ENCODE measurements at regions not wholly inside any gene's neighbourhood (a gene's known extent, or its start where the extent isn't known, plus 50 kb on each side); places are given as distances from the start of the nearest gene placed in this dataset.

DNA sequence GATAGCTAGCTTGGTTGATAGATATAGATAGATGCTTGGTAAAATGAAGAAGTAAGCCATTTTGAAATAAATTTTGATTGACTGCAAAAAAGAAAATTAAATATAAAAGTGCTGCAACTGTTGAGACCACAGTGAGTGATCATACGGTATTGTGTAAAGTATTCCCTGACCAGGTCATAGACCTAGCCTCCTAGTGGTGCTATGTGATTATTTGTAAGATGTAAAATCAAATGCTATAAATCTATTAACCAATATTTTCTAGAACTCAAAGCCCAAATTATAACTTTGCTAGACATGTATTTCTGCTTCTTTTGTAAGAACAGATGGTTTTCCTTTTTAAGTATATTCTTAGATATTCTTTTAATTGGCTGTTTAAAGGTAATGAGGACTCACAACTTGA lies 480.2 kb upstream of the PTPRD start:
- Histone ChIP-seq H3K27ac (no peak overlapping the region), H3K4me3 (no peak overlapping the region), H3K4me1 (no peaks in the 10 kb centered on the region), H3K36me3 (no peaks in the 10 kb centered on the region), H3K27me3 (no peaks in the 10 kb centered on the region), H3K9me3 (no peaks in the 10 kb centered on the region)
- DNase-seq, result no peak
- TF ChIP-seq, protein P1, sequence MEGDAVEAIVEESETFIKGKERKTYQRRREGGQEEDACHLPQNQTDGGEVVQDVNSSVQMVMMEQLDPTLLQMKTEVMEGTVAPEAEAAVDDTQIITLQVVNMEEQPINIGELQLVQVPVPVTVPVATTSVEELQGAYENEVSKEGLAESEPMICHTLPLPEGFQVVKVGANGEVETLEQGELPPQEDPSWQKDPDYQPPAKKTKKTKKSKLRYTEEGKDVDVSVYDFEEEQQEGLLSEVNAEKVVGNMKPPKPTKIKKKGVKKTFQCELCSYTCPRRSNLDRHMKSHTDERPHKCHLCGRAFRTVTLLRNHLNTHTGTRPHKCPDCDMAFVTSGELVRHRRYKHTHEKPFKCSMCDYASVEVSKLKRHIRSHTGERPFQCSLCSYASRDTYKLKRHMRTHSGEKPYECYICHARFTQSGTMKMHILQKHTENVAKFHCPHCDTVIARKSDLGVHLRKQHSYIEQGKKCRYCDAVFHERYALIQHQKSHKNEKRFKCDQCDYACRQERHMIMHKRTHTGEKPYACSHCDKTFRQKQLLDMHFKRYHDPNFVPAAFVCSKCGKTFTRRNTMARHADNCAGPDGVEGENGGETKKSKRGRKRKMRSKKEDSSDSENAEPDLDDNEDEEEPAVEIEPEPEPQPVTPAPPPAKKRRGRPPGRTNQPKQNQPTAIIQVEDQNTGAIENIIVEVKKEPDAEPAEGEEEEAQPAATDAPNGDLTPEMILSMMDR (IDR thresholded peaks at IDR 0.05), result no peak
- intact Hi-C loops (cut with DNase I; ENCODE audit: low total_unique reads), result no loop called here

DNA sequence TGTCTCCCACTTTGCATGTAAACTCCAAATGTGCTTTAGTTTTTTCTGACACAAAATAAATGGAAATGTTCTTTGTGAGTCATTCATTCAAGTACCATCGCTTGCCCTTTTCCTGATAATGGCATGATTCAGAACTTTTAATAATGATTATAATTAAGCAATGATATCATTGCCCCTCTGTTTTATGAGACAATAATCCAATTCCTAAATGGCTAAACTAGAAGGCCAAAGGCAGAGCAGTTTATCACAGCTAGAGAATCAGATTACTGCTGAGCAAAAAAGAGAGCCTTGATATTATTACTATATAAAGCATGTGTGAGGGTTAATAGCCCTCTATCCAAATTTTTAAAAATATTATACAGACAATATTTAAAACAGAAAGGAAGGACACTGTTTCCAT lies 484.2 kb upstream of the PTPRD start:
- H3K36me3 ChIP-seq, result no peaks in the 10 kb centered on the region
- TF ChIP-seq, protein P1 (IDR thresholded peaks at IDR 0.05), result no peak
- no peak overlapping the region for H3K27ac ChIP-seq
- no peak overlapping the region for H3K4me3 ChIP-seq
- H3K27me3 ChIP-seq, result no peaks in the 10 kb centered on the region
- no peak for DNase-seq
- H3K4me1 ChIP-seq, result no peaks in the 10 kb centered on the region
- H3K9me3 ChIP-seq, result no peaks in the 10 kb centered on the region
- intact Hi-C loops (cut with DNase I; ENCODE audit: low total_unique reads), result no loop called here

DNA sequence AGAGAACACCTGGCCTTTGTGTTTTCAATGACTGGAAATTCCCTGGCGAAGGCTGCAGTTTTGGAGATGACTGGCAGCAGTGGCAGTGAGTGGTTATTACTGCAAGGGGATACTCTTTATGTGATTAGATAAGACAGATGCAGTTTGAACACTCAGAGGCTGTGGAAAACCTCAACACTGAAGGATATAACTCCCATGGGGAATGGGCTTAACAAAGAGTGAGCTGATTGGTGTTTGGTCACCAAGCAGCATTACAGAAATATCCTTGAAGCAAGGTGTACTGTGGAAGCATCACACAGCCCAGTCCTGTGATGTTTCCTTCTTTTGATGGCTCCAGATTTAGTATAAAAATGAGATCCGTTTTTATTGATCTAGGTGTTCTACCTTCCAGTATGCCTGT lies 490.7 kb upstream of the PTPRD start:
- DNase-seq, result no peak
- intact Hi-C loops (cut with DNase I; ENCODE audit: low total_unique reads), result no loop called here
- H3K27me3 ChIP-seq, result no peaks in the 10 kb centered on the region
- H3K27ac ChIP-seq, result no peak overlapping the region
- no peaks in the 10 kb centered on the region for H3K4me1 ChIP-seq
- no peak overlapping the region for H3K4me3 ChIP-seq
- TF ChIP-seq, protein P1 (IDR thresholded peaks at IDR 0.05), result no peak
- H3K36me3 ChIP-seq, result no peaks in the 10 kb centered on the region
- no peaks in the 10 kb centered on the region for H3K9me3 ChIP-seq

DNA sequence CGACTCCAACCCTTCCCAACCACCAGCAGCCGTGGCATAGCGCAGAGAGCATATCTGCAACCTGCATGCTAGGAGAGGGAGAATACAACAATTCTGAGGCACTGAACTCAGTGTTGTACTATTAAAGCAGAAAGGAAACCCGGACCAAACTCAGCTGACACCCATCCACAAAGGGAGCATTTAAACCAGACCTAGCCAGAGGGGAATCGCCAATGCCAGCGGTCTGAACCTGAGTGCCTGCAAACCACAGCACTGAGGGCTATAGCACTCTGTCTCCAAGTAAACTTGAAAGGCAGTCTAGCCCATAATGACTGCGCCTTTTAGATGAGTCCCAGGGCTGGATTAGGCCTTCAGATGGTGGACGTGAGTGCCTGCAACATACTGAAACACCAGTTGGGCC lies 494.4 kb upstream of the PTPRD start:
- H3K27ac ChIP-seq, result no peak overlapping the region
- H3K9me3 ChIP-seq, result no peaks in the 10 kb centered on the region
- TF ChIP-seq, protein P1 (IDR thresholded peaks at IDR 0.05), result no peak
- H3K27me3 ChIP-seq, result no peaks in the 10 kb centered on the region
- no peak for DNase-seq
- H3K4me3 ChIP-seq, result no peak overlapping the region
- intact Hi-C loops (cut with DNase I; ENCODE audit: low total_unique reads), result no loop called here
- no peaks in the 10 kb centered on the region for H3K36me3 ChIP-seq
- no peaks in the 10 kb centered on the region for H3K4me1 ChIP-seq

DNA sequence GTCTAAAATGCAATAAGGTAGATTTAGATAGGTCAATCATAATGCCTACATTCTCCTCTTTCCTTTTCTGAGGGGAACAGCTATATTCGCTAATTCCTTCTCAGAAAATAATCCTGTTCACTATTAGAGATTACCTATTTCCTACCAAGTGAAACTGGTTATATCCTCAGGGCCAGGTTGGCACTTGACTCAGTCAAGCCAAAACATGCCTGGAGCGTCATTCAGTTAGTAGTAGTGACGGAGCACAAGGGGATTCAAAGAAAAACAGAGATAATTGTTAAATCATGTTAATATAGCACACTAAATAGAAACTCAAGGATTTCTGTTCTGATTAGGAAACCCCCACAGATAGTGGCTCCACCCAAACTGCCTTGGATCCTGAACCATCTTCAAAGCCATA lies 515.4 kb upstream of the PTPRD start:
- intact Hi-C loops (cut with DNase I; ENCODE audit: low total_unique reads), result no loop called here
- no peak for DNase-seq
- TF ChIP-seq, protein P1 (IDR thresholded peaks at IDR 0.05), result no peak
- Histone ChIP-seq H3K4me1 (no peaks in the 10 kb centered on the region), H3K36me3 (no peaks in the 10 kb centered on the region), H3K9me3 (no peaks in the 10 kb centered on the region), H3K4me3 (no peak overlapping the region), H3K27ac (no peak overlapping the region), H3K27me3 (no peaks in the 10 kb centered on the region)

DNA sequence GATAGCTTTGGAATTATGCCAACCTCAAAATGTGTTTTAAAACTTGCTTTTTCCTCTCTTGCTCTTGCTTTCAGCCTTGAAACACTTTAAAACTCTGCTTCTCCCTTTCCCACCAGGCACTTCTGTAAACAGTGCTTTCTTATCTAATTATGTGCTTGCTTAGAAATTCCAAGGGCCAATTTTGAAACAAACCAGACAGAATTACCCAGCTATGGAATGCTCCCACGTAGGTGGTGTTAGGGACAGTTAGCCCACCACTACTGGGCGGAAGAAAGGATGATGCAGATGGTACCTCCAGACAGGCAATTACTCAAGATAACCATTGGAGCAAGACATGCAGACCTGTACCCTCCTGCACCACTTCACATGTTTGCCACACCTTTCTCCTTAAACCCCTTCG lies 523.0 kb upstream of the PTPRD start:
- TF ChIP-seq, protein P1 (IDR thresholded peaks at IDR 0.05), result no peak
- DNase-seq, result no peak

More for the DNA sequence above, 523.0 kb upstream of the PTPRD start:
- Histone ChIP-seq H3K36me3 (no peaks in the 10 kb centered on the region), H3K4me3 (no peak overlapping the region), H3K4me1 (no peaks in the 10 kb centered on the region), H3K9me3 (no peaks in the 10 kb centered on the region), H3K27me3 (no peaks in the 10 kb centered on the region), H3K27ac (no peak overlapping the region)
- intact Hi-C loops (cut with DNase I; ENCODE audit: low total_unique reads), result no loop called here

Measured in tibial artery (tissue), 4 donors.